Endothelial cell (in vitro differentiated cells): ENCODE measurements at regions not wholly inside any gene's neighbourhood (a gene's known extent, or its start where the extent isn't known, plus 50 kb on each side); places are given as distances from the start of the nearest gene placed in this dataset.
A peak's percentile ranks its signal among the peaks of the same experiment; 100 is the strongest.

Source experiments
- DNase-seq: peaks from one replicate; pipeline ENCODE4 v3.0.0; 2021; ENCODE audit warnings: low spot score
- H3K27ac Mint-ChIP-seq: one replicate; pipeline ENCODE4 v1.8.0; 2021; ENCODE audit warnings: mixed read lengths, inconsistent platforms; ENCODE audit not compliant: unreplicated experiment
- H3K27me3 Mint-ChIP-seq: one replicate; pipeline ENCODE4 v1.8.0; 2021; ENCODE audit warnings: mild to moderate bottlenecking, moderate library complexity, mixed read lengths, inconsistent platforms; ENCODE audit not compliant: unreplicated experiment
- H3K36me3 Mint-ChIP-seq: one replicate; pipeline ENCODE4 v1.8.0; 2021; ENCODE audit warnings: mild to moderate bottlenecking, low read depth, mixed read lengths, inconsistent platforms; ENCODE audit not compliant: unreplicated experiment
- H3K4me1 Mint-ChIP-seq: one replicate; pipeline ENCODE4 v1.8.0; 2021; ENCODE audit warnings: mild to moderate bottlenecking, mixed read lengths, inconsistent platforms; ENCODE audit not compliant: unreplicated experiment
- H3K4me3 Mint-ChIP-seq: one replicate; pipeline ENCODE4 v1.8.0; 2021; ENCODE audit warnings: mild to moderate bottlenecking, mixed read lengths, inconsistent platforms; ENCODE audit not compliant: unreplicated experiment
- H3K9me3 Mint-ChIP-seq: one replicate; pipeline ENCODE4 v1.8.0; 2021; ENCODE audit warnings: mixed read lengths, inconsistent platforms; ENCODE audit not compliant: unreplicated experiment
- TF ChIP-seq, protein P1 (sequence below): fragments of 200-600 bp; sonication (generic); IDR thresholded peaks from one replicate; pipeline ENCODE4 v1.5.0; 2021; ENCODE audit warnings: antibody characterized with exemption; ENCODE audit not compliant: unreplicated experiment

GRCh38 chr15:93331545-93332167 lies 242.6 kb upstream of the RGMA start:
- Mint-ChIP-seq H3K27me3 (peaks cover 12% of the 10 kb centered on the region), H3K4me3 (peak overlapping the region; percentile 13), H3K27ac (no peak overlapping the region), H3K9me3 (no peaks in the 10 kb centered on the region), H3K36me3 (no peaks in the 10 kb centered on the region), H3K4me1 (peaks cover 17% of the 10 kb centered on the region)
- DNase-seq = peak; percentile 21
- TF ChIP-seq, protein P1, sequence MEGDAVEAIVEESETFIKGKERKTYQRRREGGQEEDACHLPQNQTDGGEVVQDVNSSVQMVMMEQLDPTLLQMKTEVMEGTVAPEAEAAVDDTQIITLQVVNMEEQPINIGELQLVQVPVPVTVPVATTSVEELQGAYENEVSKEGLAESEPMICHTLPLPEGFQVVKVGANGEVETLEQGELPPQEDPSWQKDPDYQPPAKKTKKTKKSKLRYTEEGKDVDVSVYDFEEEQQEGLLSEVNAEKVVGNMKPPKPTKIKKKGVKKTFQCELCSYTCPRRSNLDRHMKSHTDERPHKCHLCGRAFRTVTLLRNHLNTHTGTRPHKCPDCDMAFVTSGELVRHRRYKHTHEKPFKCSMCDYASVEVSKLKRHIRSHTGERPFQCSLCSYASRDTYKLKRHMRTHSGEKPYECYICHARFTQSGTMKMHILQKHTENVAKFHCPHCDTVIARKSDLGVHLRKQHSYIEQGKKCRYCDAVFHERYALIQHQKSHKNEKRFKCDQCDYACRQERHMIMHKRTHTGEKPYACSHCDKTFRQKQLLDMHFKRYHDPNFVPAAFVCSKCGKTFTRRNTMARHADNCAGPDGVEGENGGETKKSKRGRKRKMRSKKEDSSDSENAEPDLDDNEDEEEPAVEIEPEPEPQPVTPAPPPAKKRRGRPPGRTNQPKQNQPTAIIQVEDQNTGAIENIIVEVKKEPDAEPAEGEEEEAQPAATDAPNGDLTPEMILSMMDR = no peak

DNA sequence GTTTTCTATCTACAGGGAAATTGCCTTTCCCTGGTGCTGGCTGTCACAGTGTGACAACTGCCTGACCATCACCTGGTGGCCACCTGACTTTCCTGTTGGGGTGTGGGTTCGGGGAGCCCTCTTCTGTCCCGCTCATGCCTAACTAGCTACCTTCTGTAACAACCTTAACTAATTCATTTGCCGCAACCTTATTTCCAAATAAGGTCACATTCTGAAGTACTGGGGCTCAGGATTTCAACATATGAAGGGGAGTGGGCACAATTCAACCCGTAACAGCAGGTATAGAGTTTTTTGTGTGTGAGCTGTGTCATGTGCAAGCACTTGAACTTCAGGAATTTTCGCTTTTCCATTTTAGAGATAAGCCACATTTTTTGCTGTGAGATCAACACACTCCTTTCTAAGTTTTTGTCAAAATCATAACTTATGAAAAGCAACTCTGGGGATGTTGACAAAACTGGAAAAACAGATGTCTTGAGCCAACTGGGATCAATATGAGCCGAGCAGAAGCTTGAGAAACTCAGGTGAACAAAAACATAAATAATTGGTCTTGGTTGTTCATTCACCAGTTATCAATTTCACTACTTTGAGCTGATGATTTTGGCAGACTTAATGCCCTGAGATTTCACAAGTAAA lies 242.0 kb upstream of the RGMA start:
- H3K36me3 Mint-ChIP-seq = no peaks in the 10 kb centered on the region
- peak overlapping the region; percentile 13 for H3K4me3 Mint-ChIP-seq
- H3K27me3 Mint-ChIP-seq = peaks cover 12% of the 10 kb centered on the region
- TF ChIP-seq, protein P1 = no peak
- DNase-seq = no peak
- H3K9me3 Mint-ChIP-seq = no peaks in the 10 kb centered on the region
- H3K27ac Mint-ChIP-seq = no peak overlapping the region
- H3K4me1 Mint-ChIP-seq = peaks cover 17% of the 10 kb centered on the region

- Mint-ChIP-seq H3K36me3 (no peaks in the 10 kb centered on the region), H3K27me3 (peaks cover 6% of the 10 kb centered on the region), H3K27ac (no peak overlapping the region), H3K4me1 (peaks cover 7% of the 10 kb centered on the region), H3K4me3 (no peak overlapping the region), H3K9me3 (no peaks in the 10 kb centered on the region)
- TF ChIP-seq, protein P1 = no peak
- no peak for DNase-seq
These were observed 238.4 kb upstream of the RGMA start for GRCh38 chr15:93327364-93327763.

DNA sequence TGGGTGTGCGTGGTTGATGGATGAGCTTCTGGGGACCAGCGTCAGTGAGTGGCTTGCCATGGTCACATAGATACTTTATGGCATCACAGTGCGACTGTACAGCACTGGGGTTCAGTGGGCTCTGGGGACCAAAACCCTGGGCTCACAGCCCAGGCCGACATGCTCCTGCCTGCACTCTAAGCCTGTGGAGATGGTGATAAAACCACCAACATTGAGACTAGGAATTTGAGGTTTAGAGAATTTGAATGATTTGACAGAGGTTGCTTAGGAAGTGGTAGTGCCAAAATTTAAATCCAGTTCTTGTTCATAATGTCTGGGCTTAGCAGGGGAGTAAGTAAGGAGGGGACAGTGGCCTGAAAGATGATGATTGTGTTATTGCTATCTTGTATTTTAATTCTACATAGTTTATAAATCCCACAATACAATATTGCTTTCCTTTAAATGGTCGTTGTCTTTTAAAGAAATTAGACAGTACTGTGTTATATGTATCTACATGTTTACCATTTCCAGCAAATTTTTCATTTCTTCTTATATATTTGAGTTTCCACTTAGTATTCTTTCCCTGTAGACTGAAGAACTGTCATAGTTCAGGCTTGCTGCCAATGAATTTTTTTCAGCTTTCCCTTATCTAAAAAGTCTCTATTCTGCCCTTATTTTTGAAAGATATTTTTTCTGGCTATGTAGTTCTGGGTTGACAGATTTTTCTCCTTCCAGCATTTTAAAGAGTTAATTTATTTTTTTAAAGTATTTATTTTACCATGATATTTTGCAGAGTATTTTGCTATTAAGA lies 235.4 kb upstream of the RGMA start:
- H3K27ac Mint-ChIP-seq = no peak overlapping the region
- H3K4me3 Mint-ChIP-seq = no peak overlapping the region
- peaks cover 1% of the 10 kb centered on the region for H3K27me3 Mint-ChIP-seq
- no peaks in the 10 kb centered on the region for H3K9me3 Mint-ChIP-seq
- no peak for DNase-seq
- H3K4me1 Mint-ChIP-seq = no peaks in the 10 kb centered on the region
- TF ChIP-seq, protein P1 = no peak
- no peaks in the 10 kb centered on the region for H3K36me3 Mint-ChIP-seq

DNA sequence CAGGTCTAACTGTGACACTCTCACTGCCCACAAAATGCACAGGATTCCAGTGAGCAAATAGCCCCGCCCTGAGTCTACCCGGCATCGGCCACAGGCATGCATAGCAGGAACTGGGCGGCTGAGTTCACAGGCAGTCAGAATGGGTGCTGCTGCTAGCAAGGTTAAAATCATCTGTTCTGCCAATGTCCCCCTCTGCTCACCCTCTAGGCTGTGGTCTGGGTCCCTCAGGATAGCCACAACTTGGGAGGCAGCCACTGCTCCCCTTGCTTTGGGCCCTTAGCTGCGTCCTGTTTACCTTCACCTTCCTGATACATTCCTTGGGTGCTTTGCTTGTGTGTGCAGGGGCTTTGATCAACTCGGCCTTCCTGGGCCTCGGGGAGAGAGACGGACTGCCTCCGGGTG lies 232.9 kb upstream of the RGMA start:
- TF ChIP-seq, protein P1 = no peak
- no peaks in the 10 kb centered on the region for H3K4me1 Mint-ChIP-seq
- no peak overlapping the region for H3K4me3 Mint-ChIP-seq
- H3K27me3 Mint-ChIP-seq = peaks cover 2% of the 10 kb centered on the region
- no peaks in the 10 kb centered on the region for H3K9me3 Mint-ChIP-seq
- no peak overlapping the region for H3K27ac Mint-ChIP-seq
- H3K36me3 Mint-ChIP-seq = no peaks in the 10 kb centered on the region
- no peak for DNase-seq
